ENCODE measurements at regions not wholly inside any gene's neighbourhood (a gene's known extent, or its start where the extent isn't known, plus 50 kb on each side); places are given as distances from the start of the nearest gene placed in this dataset.
"Not testable (repeated sequence)": the region's sequence is repeated elsewhere in the genome, so short reads cannot be mapped to it uniquely, and the experiment has no call there.

DNA sequence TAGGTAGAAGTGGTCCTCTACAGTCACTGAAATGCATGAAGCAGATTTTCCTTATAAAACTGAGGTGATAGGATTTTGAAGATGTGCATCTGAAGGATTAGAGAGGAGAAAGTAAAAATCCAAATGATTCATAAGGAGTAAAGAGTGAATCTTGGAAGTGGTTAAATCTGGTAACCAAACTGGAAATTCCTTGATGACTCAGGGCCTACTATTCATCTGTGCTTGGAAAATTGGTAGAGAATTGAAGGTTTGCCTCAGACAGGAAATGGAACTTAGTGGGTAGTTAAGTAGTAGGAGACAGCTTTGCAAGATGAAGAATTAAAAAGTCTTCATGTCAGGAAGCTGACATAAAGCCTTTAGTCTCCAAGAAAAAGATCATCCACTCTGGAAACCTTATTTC is 368.9 kb upstream of the CTSO start:
- ATAC-seq (no peak), DNase-seq (no peak)

DNA sequence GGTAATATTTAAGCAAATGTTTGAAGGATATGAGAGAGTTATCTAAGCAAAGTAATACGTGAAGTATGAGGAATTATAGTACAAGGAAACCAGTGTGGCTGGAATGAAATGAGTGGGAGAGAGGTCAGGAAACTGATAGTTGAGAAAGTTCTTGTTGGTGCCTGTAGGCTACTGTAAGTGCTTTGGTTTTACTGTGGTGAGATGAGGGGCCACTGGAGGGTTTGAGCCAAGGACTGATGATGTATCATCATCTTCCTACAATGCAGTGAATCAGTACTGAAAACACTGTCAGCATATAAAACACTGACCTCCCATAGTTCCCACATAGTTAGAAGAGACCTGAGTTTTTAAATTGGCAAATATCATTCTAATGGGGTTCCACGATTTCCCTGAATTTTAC is 367.5 kb upstream of the CTSO start:
- Mint-ChIP-seq H3K27me3 (no peaks in the 10 kb centered on the region), H3K4me1 (no peaks in the 10 kb centered on the region), H3K4me3 (no peak overlapping the region), H3K36me3 (ENCODE audit: low read depth) (no peaks in the 10 kb centered on the region), H3K9me3 (peaks cover 15% of the 10 kb centered on the region), H3K27ac (no peak overlapping the region)
- no peak for DNase-seq
- no peak for ATAC-seq

More for the DNA sequence above, 368.9 kb upstream of the CTSO start:
- no peaks in the 10 kb centered on the region for H3K4me1 Mint-ChIP-seq
- H3K4me3 Mint-ChIP-seq = no peak overlapping the region
- no peaks in the 10 kb centered on the region for H3K36me3 Mint-ChIP-seq (ENCODE audit: low read depth)
- H3K9me3 Mint-ChIP-seq = peaks cover 7% of the 10 kb centered on the region
- no peak overlapping the region for H3K27ac Mint-ChIP-seq
- H3K27me3 Mint-ChIP-seq = no peaks in the 10 kb centered on the region

DNA sequence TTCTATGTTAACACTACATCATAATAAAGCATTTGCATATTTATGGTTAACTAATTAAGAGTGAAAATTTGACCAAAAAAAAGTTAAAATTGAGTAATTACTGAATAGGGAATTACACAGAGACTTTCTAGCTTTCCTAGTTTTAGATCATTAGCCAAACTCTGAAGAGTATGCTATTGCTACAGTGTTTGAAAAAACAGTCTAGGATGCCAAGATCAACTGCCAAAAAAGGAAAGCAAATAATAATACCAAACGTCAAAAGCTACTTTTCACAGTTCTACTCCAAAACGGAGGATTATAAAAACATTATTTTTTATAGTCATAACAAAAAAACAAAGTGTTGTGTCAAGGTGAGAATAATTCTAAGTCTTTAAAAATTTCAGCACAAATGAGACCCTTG is 359.8 kb upstream of the CTSO start:
- Mint-ChIP-seq H3K27ac (no peak overlapping the region), H3K4me1 (no peaks in the 10 kb centered on the region), H3K4me3 (no peak overlapping the region), H3K9me3 (peaks cover 15% of the 10 kb centered on the region), H3K27me3 (no peaks in the 10 kb centered on the region), H3K36me3 (ENCODE audit: low read depth) (no peaks in the 10 kb centered on the region)
- no peak for ATAC-seq
- no peak for DNase-seq

DNA sequence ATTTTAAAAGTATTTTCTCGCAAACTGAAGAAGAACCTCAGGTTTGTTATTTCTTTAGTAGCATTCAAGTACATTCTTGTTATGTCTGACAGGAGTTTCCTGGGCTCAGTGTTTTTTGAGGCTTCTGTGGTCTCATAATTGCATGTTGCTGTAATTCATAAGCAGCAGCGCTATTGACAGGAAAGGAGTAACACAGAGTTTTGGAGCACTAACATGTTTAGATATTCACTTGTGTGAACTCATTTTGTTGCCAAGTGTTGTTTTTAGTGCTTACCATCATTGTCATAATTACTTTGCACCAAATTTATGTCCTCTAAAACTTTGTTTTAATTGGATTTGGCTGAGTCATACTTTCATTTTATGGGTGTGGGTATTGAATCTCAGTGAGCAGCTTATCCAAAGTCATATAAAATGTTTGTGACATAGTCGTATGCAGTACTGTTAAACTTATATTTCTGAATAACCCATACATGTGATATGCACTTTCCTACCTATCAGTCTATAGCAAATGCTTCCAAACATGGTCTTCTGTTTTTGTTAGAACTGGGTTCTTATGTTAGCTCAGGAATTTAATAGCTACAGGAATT is 358.7 kb upstream of the CTSO start:
- no peak for ATAC-seq

DNA sequence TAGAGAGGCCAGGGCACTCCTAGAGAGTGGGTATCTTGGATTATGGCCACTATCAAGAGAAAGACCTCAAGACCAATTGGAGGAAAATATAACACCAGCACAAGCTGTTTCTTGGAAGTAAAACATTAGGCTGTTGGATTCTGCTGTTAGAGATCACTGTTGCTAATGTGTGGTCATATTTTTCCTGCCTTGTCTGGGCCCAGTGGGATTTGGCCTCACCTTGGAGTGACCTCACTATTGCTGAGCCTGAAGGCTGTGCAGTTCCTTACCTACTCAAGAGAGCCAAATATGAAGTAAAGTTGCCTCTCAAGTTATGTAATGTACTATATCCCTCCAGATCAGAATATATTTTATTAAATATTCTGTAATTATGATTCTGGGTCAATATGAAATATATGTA is 355.4 kb upstream of the CTSO start:
- H3K27ac Mint-ChIP-seq = no peak overlapping the region
- no peak for ATAC-seq
- peaks cover 4% of the 10 kb centered on the region for H3K9me3 Mint-ChIP-seq
- no peaks in the 10 kb centered on the region for H3K4me1 Mint-ChIP-seq
- no peak for DNase-seq
- H3K27me3 Mint-ChIP-seq = no peaks in the 10 kb centered on the region
- no peaks in the 10 kb centered on the region for H3K36me3 Mint-ChIP-seq (ENCODE audit: low read depth)
- H3K4me3 Mint-ChIP-seq = no peak overlapping the region

More for the DNA sequence above, 358.7 kb upstream of the CTSO start:
- no peaks in the 10 kb centered on the region for H3K4me1 Mint-ChIP-seq
- no peak overlapping the region for H3K27ac Mint-ChIP-seq
- DNase-seq = no peak
- no peak overlapping the region for H3K4me3 Mint-ChIP-seq
- no peaks in the 10 kb centered on the region for H3K36me3 Mint-ChIP-seq (ENCODE audit: low read depth)
- H3K27me3 Mint-ChIP-seq = no peaks in the 10 kb centered on the region
- H3K9me3 Mint-ChIP-seq = peaks cover 10% of the 10 kb centered on the region

DNA sequence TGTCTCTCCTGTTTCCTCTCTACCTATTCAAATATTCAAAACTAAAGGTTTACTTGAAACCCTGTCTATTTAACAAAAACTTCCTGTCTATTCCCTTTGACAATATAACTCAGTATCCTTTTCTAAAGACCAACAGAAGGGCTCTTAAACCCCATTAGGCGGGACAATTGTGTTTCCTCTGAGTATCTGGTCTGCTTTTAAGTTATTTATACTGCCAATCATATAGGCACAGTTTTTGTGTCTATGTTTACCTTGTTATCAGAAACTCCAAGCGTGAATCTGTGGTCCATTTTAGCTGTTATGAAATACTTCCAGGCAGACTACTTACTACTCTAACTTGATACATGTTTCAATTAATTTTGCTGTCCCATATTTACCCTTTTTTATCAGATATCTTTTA is 350.0 kb upstream of the CTSO start:
- no peaks in the 10 kb centered on the region for H3K4me1 Mint-ChIP-seq
- no peak overlapping the region for H3K27ac Mint-ChIP-seq
- H3K9me3 Mint-ChIP-seq = peaks cover 7% of the 10 kb centered on the region
- ATAC-seq (no peak), DNase-seq (no peak)
- H3K27me3 Mint-ChIP-seq = no peaks in the 10 kb centered on the region
- H3K4me3 Mint-ChIP-seq = no peak overlapping the region
- no peaks in the 10 kb centered on the region for H3K36me3 Mint-ChIP-seq (ENCODE audit: low read depth)

DNA sequence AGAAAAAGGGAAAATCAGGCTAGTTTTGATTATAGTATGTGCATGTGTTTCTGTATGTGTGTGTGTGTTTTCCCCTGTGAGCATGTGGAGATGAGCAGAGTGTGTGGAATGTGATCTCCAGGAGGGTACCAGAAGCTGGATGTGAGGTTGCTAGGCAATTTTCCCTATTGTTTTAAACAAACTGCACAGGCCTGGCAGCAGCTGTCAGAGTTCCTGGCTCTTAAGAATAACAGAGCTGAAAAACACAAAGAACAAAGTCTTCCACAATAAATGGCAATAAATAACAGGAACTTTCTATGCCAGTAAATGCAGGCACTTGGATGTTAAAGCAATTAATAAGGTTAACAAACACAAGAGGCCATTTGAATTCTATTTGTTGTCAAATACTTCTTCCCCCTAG is 344.6 kb upstream of the CTSO start:
- ATAC-seq (no peak), DNase-seq (no peak)
- H3K4me3 Mint-ChIP-seq = no peak overlapping the region
- H3K36me3 Mint-ChIP-seq (ENCODE audit: low read depth) = no peaks in the 10 kb centered on the region
- H3K27me3 Mint-ChIP-seq = no peaks in the 10 kb centered on the region
- H3K4me1 Mint-ChIP-seq = no peaks in the 10 kb centered on the region
- H3K9me3 Mint-ChIP-seq = peaks cover 1% of the 10 kb centered on the region
- H3K27ac Mint-ChIP-seq = no peak overlapping the region

DNA sequence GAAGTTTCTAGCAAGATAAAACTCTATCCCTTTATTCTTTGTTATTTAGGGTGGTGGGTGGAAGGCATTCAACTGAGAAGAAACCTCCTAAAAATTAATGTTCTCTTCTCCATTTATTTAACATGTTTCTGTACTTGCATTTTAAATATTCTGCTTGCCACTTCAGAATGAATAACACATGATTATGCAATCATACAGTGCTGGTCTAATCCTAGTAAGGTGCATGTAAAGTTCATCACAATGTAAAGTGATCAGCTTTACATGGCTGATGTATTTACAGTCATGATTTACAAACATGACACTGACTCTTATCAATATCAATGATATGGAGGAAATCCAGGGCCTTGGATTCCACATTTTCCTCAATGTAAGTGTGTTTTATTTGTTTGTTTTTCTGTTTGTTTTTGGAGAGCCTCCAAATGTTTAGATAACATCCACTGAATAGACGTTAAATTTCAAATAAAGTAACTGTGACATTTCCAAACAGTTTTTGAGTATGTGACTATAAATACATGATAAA is 342.1 kb upstream of the CTSO start:
- DNase-seq (no peak), ATAC-seq (no peak)
- Mint-ChIP-seq H3K4me1 (no peaks in the 10 kb centered on the region), H3K27me3 (no peaks in the 10 kb centered on the region), H3K36me3 (ENCODE audit: low read depth) (no peaks in the 10 kb centered on the region), H3K27ac (no peak overlapping the region), H3K4me3 (no peak overlapping the region), H3K9me3 (no peaks in the 10 kb centered on the region)

DNA sequence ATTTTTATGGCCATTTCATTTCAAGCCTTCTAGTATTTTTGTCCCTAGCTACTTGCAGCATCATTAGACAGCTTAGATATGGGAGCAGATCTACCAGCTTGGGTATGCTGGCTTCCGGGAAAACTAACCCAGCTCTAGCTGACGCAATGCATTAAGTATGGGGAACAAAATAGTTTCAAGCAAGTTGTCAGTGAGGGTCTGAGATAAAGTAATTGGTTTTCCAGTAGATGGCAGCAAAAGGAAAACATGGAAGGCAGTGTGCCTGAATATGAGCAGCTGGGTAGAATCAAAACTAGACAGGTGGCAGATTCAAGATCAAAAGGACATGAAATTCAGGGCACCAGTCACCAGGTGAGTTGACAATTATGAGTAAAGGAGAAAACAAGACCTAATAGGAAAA is 340.9 kb upstream of the CTSO start:
- H3K4me3 Mint-ChIP-seq = no peak overlapping the region
- no peaks in the 10 kb centered on the region for H3K36me3 Mint-ChIP-seq (ENCODE audit: low read depth)
- ATAC-seq (no peak), DNase-seq (no peak)
- H3K4me1 Mint-ChIP-seq = no peaks in the 10 kb centered on the region
- no peaks in the 10 kb centered on the region for H3K27me3 Mint-ChIP-seq
- no peaks in the 10 kb centered on the region for H3K9me3 Mint-ChIP-seq
- no peak overlapping the region for H3K27ac Mint-ChIP-seq

DNA sequence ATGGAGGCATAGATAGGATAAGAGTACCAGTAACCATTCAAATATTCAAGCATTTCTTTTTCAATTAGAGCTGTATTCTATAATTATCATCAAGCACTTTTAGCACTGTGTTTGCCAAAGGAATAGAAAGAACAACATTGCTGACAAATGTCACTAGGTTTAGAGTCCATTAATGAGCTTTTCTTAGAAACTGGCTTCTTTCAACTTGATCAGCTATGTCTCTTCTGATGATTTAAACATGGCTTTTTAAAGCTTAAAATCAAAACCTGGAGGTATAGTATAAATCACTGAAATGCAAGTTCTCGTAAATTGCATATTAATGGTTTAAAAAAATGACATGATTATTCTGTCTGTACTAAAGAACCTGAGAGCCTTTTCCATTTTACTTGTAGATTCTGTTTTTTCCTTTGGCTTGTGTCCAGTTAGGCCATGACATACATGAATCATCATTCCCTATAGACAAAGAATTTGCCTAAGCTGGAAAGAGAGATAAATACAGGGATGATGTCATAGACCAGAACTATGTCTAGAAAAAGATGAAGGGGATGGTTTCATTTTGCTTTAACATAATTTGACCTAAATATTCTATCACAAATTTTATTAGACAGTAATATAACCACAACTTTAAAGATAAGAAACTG is 340.1 kb upstream of the CTSO start:
- Mint-ChIP-seq H3K4me1 (no peaks in the 10 kb centered on the region), H3K9me3 (no peaks in the 10 kb centered on the region), H3K36me3 (ENCODE audit: low read depth) (no peaks in the 10 kb centered on the region), H3K27me3 (no peaks in the 10 kb centered on the region), H3K27ac (no peak overlapping the region), H3K4me3 (no peak overlapping the region)
- DNase-seq (no peak), ATAC-seq (no peak)

DNA sequence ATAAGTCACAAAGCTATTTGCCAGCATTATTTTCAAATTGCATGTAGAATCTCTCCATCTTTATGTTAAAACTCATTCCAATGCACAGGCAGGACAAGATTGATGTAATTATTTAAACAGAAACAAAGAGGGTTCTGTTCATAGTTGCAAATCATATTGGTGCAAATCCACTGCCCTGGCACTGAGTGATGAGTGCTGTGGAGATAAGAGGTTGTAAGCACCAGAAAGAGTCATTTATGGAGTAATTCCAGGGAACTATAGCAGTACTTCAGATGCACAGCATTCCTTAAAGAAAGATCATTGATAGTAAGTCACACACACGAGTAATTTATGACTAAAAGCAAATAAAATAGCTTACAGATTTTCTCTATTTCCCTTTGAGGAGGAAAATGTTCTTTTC is 337.7 kb upstream of the CTSO start:
- no peaks in the 10 kb centered on the region for H3K4me1 Mint-ChIP-seq
- no peak for ATAC-seq
- DNase-seq = no peak
- no peaks in the 10 kb centered on the region for H3K36me3 Mint-ChIP-seq (ENCODE audit: low read depth)
- H3K4me3 Mint-ChIP-seq = no peak overlapping the region
- H3K27me3 Mint-ChIP-seq = no peaks in the 10 kb centered on the region
- no peaks in the 10 kb centered on the region for H3K9me3 Mint-ChIP-seq
- no peak overlapping the region for H3K27ac Mint-ChIP-seq

DNA sequence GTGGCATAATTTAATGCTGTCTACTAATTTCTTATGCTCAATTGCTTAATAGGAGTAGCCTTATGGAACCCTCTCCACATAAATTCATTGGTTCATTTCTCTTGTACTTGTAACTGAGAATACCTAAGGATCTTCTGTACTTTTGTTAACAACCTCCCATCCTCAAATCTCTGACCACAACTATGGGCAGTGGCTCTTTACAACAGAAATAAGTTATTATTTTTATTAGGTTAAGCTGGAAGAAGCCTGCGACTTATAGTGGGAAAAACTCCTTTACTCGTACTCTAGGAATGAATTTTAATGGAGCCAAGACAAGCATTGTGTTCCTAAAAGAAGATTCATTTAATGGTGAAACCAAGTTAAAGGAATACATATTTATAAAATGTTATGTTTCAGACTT is 337.1 kb upstream of the CTSO start:
- H3K9me3 Mint-ChIP-seq = no peaks in the 10 kb centered on the region
- DNase-seq (no peak), ATAC-seq (no peak)
- no peaks in the 10 kb centered on the region for H3K4me1 Mint-ChIP-seq
- H3K27me3 Mint-ChIP-seq = no peaks in the 10 kb centered on the region
- H3K4me3 Mint-ChIP-seq = no peak overlapping the region
- H3K27ac Mint-ChIP-seq = no peak overlapping the region
- H3K36me3 Mint-ChIP-seq (ENCODE audit: low read depth) = no peaks in the 10 kb centered on the region

DNA sequence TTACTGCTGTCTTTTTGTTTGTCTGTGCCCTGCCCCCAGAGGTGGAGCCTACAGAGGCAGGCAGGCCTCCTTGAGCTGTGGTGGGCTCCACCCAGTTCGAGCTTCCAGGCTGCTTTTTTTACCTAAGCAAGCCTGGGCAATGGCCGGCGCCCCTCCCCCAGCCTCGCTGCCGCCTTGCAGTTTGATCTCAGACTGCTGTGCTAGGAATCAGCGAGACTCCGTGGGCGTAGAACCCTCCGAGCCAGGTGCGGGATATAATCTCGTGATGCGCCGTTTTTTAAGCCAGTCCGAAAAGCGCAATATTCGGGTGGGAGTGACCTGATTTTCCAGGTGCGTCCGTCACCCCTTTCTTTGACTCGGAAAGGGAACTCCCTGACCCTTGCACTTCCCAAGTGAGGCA is 336.4 kb upstream of the CTSO start:
- ATAC-seq; DNase-seq; H3K4me3 Mint-ChIP-seq; H3K9me3 Mint-ChIP-seq; H3K4me1 Mint-ChIP-seq; H3K27me3 Mint-ChIP-seq; H3K36me3 Mint-ChIP-seq (ENCODE audit: low read depth); H3K27ac Mint-ChIP-seq: not testable (repeated sequence)

DNA sequence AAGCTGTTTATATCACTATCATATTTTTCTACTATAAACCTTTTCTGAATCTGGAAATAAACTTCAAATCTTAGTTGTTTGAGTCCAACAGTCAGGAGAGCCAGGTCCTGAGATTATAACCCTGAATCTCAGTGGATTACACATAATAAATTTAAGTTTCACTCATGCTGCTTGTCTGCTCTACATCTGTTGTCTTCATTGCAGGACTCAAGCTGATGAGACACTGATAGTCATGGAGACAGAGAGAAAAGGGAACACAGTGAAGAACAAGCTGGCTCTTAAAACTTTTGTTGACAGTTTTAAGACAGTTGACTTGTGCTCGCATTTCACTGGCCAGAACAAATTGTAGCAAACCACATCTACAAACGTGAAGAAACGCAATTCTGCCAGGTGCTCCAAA is 327.0 kb upstream of the CTSO start:
- no peak for ATAC-seq
- Mint-ChIP-seq H3K27me3 (no peaks in the 10 kb centered on the region), H3K4me3 (no peak overlapping the region), H3K27ac (no peak overlapping the region), H3K36me3 (ENCODE audit: low read depth) (no peaks in the 10 kb centered on the region), H3K9me3 (no peaks in the 10 kb centered on the region), H3K4me1 (no peaks in the 10 kb centered on the region)
- DNase-seq = no peak

DNA sequence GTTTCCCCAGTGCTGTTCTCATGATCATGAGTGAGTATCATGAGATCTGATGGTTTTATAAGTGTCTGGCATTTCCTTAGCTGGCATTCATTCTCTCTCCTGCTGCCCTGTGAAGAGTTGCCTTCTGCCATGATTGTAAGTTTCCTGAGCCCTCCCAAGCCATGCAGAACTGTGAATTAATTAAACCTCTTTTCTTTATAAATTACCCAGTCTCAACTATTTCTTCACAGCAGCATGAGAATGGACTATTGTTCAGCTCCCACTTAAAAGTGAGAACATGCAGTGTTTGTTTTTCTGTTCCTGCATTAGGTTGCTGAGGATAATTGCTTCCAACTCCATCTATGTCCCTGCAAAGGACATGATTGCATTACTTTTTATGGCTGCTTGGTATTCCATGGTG is 311.7 kb upstream of the CTSO start:
- no peaks in the 10 kb centered on the region for H3K27me3 Mint-ChIP-seq
- no peaks in the 10 kb centered on the region for H3K9me3 Mint-ChIP-seq
- no peaks in the 10 kb centered on the region for H3K36me3 Mint-ChIP-seq (ENCODE audit: low read depth)
- DNase-seq (no peak), ATAC-seq (no peak)
- H3K4me1 Mint-ChIP-seq = no peaks in the 10 kb centered on the region
- no peak overlapping the region for H3K4me3 Mint-ChIP-seq
- H3K27ac Mint-ChIP-seq = no peak overlapping the region

DNA sequence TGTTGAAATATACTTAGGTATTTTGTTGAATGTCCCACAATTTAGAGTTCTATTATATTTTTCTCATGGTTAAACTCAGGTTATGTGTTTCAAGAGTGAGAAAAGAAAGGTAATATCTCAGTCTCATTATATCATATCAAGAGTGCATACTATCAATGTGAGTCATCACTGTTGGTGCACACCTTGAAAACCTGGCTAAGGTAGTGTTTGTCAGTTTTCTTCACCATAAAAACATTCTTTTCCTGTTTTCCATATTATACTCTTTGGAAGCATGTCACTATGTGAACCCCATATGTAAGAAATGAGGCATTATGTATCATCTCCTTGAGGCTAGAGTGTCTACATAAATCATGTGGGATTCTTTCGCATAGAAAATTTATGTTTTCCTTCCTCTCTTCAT is 307.6 kb upstream of the CTSO start:
- no peak for ATAC-seq
- H3K4me1 Mint-ChIP-seq = no peaks in the 10 kb centered on the region

More for the DNA sequence above, 307.6 kb upstream of the CTSO start:
- H3K9me3 Mint-ChIP-seq = no peaks in the 10 kb centered on the region
- H3K36me3 Mint-ChIP-seq (ENCODE audit: low read depth) = no peaks in the 10 kb centered on the region
- no peak overlapping the region for H3K27ac Mint-ChIP-seq
- no peak overlapping the region for H3K4me3 Mint-ChIP-seq
- no peak for DNase-seq
- H3K27me3 Mint-ChIP-seq = no peaks in the 10 kb centered on the region

Data from activated naive CD8-positive, alpha-beta T cell treated with anti-CD3 and anti-CD28 coated beads, Interleukin-2, amount 50 U/mL, for 24 hours (primary cell).